ENCODE measurements at regions not wholly inside any gene's neighbourhood (a gene's known extent, or its start where the extent isn't known, plus 50 kb on each side); places are given as distances from the start of the nearest gene placed in this dataset.
"Not testable (repeated sequence)": the region's sequence is repeated elsewhere in the genome, so short reads cannot be mapped to it uniquely, and the experiment has no call there.

GRCh38 chr1:182226618-182227017, 165.0 kb downstream of the GLUL start:
- no peak for DNase-seq

- not testable (repeated sequence) for DNase-seq
Measured at GRCh38 chr1:182225755-182226154, 164.2 kb upstream of the ZNF648 start.

GRCh38 chr1:182221990-182222389, 160.5 kb upstream of the ZNF648 start:
- DNase-seq = not testable (repeated sequence)

DNA sequence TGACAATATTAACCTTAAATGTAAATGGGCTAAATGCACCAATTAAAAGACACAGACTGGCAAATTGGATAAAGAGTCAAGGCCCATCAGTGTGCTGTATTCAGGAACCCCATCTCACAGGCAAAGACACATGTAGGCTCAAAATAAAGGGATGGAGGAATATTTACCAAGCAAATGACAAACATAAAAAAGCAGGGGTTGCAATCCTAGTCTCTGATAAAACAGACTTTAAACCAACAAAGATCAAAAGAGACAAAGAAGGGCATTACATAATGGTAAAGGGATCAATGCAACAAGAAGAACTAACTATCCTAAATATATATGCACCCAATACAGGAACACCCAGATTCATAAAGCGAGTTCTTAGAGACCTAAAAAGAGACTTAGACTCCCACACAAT, 159.9 kb upstream of the ZNF648 start:
- DNase-seq = not testable (repeated sequence)

DNA sequence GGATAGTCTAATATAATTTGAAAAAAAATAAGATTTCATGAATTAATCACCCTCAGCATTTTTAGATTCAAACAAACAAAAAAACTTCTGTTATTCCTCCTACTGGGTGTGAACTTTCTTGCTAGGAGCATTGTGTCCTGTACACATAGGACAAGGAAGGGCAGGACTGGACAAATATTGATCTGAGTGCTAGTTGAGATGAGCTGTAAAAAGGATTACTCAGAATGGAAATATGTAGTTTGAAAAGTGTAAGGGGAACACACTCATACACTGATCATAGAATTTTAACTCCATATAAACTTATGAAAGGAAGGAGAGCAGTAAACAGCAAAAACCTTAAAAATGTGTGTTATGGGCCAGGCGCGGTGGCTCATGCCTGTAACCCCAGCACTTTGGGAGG, 156.5 kb upstream of the ZNF648 start:
- DNase-seq = no peak

- no peak for DNase-seq
Measured at GRCh38 chr1:182217071-182217470, 155.6 kb upstream of the ZNF648 start.

- no peak for DNase-seq
Measured at GRCh38 chr1:182215764-182216163, 154.3 kb upstream of the ZNF648 start.

DNA sequence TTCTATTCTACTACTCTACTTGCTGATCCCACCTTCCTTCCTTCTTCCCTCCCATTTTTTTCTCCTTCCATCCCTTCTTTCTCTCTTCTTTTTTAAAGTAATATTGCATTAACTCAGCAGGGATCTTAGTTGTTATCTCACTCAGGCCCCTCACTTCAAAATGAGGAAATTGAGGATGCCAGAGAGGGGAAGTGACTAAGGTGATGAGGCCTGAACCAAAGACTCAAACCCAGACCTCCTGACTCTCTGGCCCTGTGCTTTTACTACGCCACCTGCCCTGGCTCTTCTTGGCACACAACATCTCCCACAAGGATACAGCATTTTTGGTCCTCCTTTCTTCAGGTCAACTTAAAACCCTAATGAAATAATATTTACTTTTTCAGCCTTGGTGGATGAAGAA, 151.7 kb upstream of the ZNF648 start:
- no peak for DNase-seq

DNA sequence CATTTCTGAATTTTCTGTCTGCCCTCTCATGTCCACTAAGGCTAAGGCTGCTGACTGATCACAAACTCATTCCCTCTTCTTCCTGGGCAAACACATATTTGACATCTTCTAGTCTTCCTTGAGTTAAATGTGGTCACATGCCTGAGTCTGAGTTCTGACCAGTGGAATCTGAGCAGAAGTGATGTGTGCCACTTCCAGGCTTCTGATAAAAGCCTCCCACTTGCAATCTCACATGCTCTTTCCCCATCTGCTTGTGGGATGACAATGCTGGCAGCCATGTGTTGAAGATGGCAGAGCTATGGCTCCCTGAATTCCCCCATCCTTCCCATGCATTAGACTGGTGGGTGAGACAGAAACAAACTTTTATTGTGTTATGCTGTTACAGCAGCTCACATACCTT, 149.9 kb upstream of the ZNF648 start:
- DNase-seq = no peak

- DNase-seq = no peak
Measured at GRCh38 chr1:182210417-182210816, 148.9 kb upstream of the ZNF648 start.

DNA sequence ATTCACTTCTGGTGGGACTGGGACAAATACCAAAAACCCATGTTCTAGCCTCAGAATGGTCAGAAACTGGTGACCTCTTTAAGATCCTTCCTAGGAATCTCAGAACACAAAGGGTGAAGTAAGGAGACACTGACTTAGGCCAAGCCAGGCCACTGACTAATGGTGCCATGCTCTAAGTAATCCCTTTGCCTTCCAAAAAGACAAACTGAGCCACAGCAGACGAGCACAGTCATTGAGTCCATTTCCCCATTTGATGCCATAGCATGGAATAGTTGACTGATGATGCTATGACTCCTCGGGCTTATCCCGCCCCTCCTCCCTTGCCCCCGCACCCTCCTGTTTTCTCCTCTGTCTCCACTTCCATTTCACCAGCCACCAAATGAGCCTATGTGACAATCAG, 145.8 kb upstream of the ZNF648 start:
- no peak for DNase-seq

DNA sequence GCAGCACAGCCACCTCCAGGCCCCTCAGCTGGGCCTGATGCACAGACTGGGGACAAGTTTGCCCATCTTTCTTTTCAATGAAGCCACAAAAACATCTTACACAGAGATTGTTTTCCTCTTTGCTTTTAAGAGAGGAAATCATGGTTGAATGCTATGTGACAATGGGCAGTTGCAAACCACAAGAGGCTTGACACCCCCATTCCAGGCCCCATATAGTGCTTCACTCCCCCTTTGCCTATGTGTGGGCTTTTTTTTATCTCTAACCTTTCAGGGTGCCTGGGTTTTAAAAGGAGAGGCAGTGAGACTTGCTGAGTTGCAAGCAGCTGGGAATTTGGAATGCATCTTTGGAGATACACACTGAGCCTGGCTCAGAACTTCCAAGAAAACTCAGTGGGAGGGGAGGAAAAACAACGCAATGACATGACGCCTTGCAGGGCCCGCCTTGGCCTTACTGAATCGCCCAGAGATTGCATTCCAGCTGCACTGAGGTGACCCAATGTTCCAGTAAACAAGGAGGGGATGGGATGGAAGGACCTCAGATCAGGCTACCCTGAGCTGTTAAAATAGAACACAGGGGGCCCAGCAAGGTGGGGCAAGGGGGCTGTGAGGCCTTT, 145.2 kb upstream of the ZNF648 start:
- no peak for DNase-seq

DNA sequence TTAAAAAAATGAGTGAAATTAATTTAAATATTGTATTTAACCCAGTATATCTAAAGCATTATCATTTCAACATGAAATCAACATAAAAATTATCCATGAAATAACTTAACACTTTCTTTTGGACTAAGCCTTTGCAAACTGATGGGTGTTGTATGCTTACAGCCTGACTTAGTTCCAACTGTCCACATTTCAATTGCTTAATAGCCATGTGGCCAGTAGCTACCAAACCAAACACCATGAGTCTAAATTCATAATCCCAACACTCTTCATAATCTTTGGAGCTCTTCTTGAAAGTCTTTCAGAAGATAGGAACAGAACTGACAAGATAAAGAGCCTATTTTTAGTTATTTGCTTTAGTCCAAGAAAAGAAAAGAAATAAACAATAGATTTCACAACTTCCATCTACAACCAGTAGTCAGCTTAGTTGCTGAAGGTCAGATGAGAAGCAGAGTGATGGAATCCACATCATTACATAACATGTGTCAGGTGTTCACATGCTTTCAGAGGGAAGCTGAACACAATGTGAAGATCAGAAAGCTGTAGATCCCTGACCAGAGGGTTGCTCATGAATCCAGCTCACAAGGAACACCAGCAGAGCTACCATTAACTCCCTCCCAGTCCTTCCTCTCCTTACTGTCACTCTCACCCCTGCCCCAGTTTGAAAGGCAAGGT, 144.0 kb upstream of the ZNF648 start:
- DNase-seq = no peak

GRCh38 chr1:182203191-182203875, 141.8 kb upstream of the ZNF648 start:
- DNase-seq = no peak

DNA sequence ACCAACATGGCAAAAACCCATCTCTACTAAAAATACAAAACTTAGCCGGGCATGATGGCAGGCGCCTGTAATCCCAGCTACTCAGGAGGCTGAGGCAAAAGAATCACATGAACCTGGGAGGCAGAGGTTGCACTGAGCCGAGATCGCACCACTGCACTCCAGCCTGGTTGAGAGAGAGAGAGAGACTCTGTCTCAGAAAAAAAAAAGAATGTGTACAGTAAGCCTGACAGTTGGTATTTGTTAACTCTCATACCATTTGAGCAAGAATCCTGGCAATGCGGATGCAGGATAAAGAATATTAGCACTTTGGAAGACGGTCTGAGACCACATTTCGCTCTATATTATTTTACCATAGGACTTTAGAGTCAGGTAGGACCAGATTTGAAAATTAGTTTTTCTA, 140.0 kb upstream of the ZNF648 start:
- not testable (repeated sequence) for DNase-seq

GRCh38 chr1:182200025-182200812, 138.7 kb upstream of the ZNF648 start:
- no peak for DNase-seq

GRCh38 chr1:182198006-182198605, 136.6 kb upstream of the ZNF648 start:
- DNase-seq = no peak

GRCh38 chr1:182196897-182197870, 135.7 kb upstream of the ZNF648 start:
- no peak for DNase-seq

GRCh38 chr1:182195733-182196132, 134.2 kb upstream of the ZNF648 start:
- DNase-seq = no peak

GRCh38 chr1:182193908-182194550, 132.5 kb upstream of the ZNF648 start:
- no peak for DNase-seq

DNA sequence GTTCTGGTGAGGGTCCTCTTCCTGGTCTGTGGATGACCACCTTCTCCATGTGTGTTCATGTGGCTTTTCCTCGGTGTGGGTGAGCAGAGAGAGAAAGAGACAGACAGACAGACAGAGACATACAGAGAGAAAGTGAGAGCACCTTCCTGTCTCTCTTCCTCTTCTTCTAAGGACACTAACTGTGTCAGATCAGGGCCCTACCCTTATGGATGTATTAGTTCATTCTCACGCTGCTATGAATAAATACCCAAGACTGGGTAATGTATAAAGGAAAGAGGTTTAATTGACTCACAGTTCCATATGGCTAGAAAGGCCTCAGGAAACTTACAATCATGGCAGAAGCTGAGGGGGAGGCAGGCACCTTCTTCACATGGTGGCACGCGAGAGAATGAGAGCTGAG, 131.5 kb upstream of the ZNF648 start:
- no peak for DNase-seq
